H9 (cell line): ENCODE measurements at regions not wholly inside any gene's neighbourhood (a gene's known extent, or its start where the extent isn't known, plus 50 kb on each side); places are given as distances from the start of the nearest gene placed in this dataset.
A peak's percentile ranks its signal among the peaks of the same experiment; 100 is the strongest.

Experiments
- DNase-seq: peaks from one replicate; pipeline ENCODE4 v3.0.0-alpha.2; 2017
- H2AFZ ChIP-seq: one replicate; pipeline ENCODE4 v1.6.1; 2013; ENCODE audit warnings: mild to moderate bottlenecking, low read length, control low read depth, moderate library complexity
- H2AK5ac ChIP-seq: 2 replicates; pipeline ENCODE4 v1.6.1; 2013; ENCODE audit warnings: low read length, control low read depth, mixed read lengths; ENCODE audit not compliant: insufficient read length
- H2BK120ac ChIP-seq: one replicate; pipeline ENCODE4 v1.6.1; 2013; ENCODE audit warnings: low read depth, mild to moderate bottlenecking, low read length, control low read depth, inconsistent platforms; ENCODE audit not compliant: poor library complexity, severe bottlenecking
- H2BK12ac ChIP-seq: 2 replicates; pipeline ENCODE4 v1.6.1; 2013; ENCODE audit warnings: low read length, control low read depth, mixed read lengths, low read depth; ENCODE audit not compliant: insufficient read length
- H2BK15ac ChIP-seq: 2 replicates; pipeline ENCODE4 v1.6.1; 2013; ENCODE audit warnings: low read depth, low read length, control low read depth
- H2BK20ac ChIP-seq: one replicate; pipeline ENCODE4 v1.6.1; 2013; ENCODE audit warnings: low read depth, mild to moderate bottlenecking, low read length, control low read depth, inconsistent platforms; ENCODE audit not compliant: poor library complexity, severe bottlenecking
- H2BK5ac ChIP-seq: 2 replicates; pipeline ENCODE4 v1.6.1; 2013; ENCODE audit warnings: low read length, control low read depth, mixed read lengths; ENCODE audit not compliant: insufficient read length
- H3K14ac ChIP-seq: 2 replicates; pipeline ENCODE4 v1.6.1; 2013; ENCODE audit warnings: low read length, control low read depth; ENCODE audit not compliant: insufficient read depth
- H3K18ac ChIP-seq: 2 replicates; pipeline ENCODE4 v1.6.1; 2013; ENCODE audit warnings: low read depth, mild to moderate bottlenecking, mixed read lengths, low read length, control low read depth; ENCODE audit not compliant: insufficient read length
- H3K23ac ChIP-seq: 2 replicates; pipeline ENCODE4 v1.6.1; 2013; ENCODE audit warnings: low read length, control low read depth, mixed read lengths, low read depth; ENCODE audit not compliant: insufficient read length
- H3K23me2 ChIP-seq: 2 replicates; pipeline ENCODE4 v1.6.1; 2013; ENCODE audit warnings: low read depth, mild to moderate bottlenecking, mixed read lengths, low read length, control low read depth; ENCODE audit not compliant: insufficient read length, poor library complexity, severe bottlenecking
- H3K27ac ChIP-seq: 2 replicates; pipeline ENCODE4 v1.5.1; 2013; ENCODE audit warnings: low read length, control low read depth, mixed read lengths, low read depth; ENCODE audit not compliant: insufficient read length
- H3K27me3 ChIP-seq: 2 replicates; pipeline ENCODE4 v1.6.1; 2013; ENCODE audit warnings: low read length, control low read depth, inconsistent platforms; ENCODE audit not compliant: insufficient read depth
- H3K4ac ChIP-seq: 2 replicates; pipeline ENCODE4 v1.6.1; 2013; ENCODE audit warnings: low read depth, mild to moderate bottlenecking, control low read depth, inconsistent platforms, low read length, moderate library complexity
- H3K4me1 ChIP-seq: 2 replicates; pipeline ENCODE4 v1.6.1; 2013; ENCODE audit warnings: low read length, control low read depth, inconsistent platforms; ENCODE audit not compliant: insufficient read depth
- H3K4me2 ChIP-seq: 2 replicates; pipeline ENCODE4 v1.6.1; 2013; ENCODE audit warnings: low read length, control low read depth, mixed read lengths; ENCODE audit not compliant: insufficient read length, insufficient read depth
- H3K56ac ChIP-seq: 2 replicates; pipeline ENCODE4 v1.6.1; 2013; ENCODE audit warnings: low read depth, mild to moderate bottlenecking, mixed read lengths, low read length, control low read depth; ENCODE audit not compliant: insufficient read length
- H3K79me1 ChIP-seq: 2 replicates; pipeline ENCODE4 v1.6.1; 2013; ENCODE audit warnings: low read depth, mild to moderate bottlenecking, moderate library complexity, low read length, control low read depth, inconsistent platforms; ENCODE audit not compliant: insufficient read depth, poor library complexity, severe bottlenecking
- H3K79me2 ChIP-seq: 2 replicates; pipeline ENCODE4 v1.6.1; 2013; ENCODE audit warnings: low read length, control low read depth, inconsistent platforms; ENCODE audit not compliant: insufficient read depth
- H3K9ac ChIP-seq: 2 replicates; pipeline ENCODE4 v1.6.1; 2013; ENCODE audit warnings: low read length, control low read depth, mixed read lengths; ENCODE audit not compliant: insufficient read length; ENCODE audit errors: extremely low read depth
- H3K9me3 ChIP-seq: one replicate; pipeline ENCODE4 v1.6.1; 2013; ENCODE audit warnings: low read depth, low read length, inconsistent platforms; ENCODE audit not compliant: control insufficient read depth
- H3T11ph ChIP-seq: one replicate; pipeline ENCODE4 v1.6.1; 2013; ENCODE audit warnings: mild to moderate bottlenecking, low read length, control low read depth, inconsistent platforms
- H4K20me1 ChIP-seq: one replicate; pipeline ENCODE4 v1.6.1; 2013; ENCODE audit not compliant: control insufficient read depth, insufficient read length, insufficient read depth
- H4K5ac ChIP-seq: 2 replicates; pipeline ENCODE4 v1.6.1; 2013; ENCODE audit warnings: low read depth, mild to moderate bottlenecking, mixed read lengths, low read length, control low read depth; ENCODE audit not compliant: insufficient read length
- H4K8ac ChIP-seq: replicated peaks from 2 replicates; pipeline ENCODE4 v1.6.1; 2013; ENCODE audit warnings: low read length, control low read depth, mixed read lengths, low read depth; ENCODE audit not compliant: insufficient read length
- H4K91ac ChIP-seq: 2 replicates; pipeline ENCODE4 v1.6.1; 2013; ENCODE audit warnings: low read depth, mild to moderate bottlenecking, moderate library complexity, mixed read lengths, low read length, control low read depth; ENCODE audit not compliant: insufficient read length
- H3K27ac Mint-ChIP-seq, 3 experiments: 2 replicates in 2 of 3; 3 replicates in 1 of 3; pipeline ENCODE4 v1.8.0; 2020 to 2021; ENCODE audit warnings: mixed read lengths in 3 of 3, mild to moderate bottlenecking in 1 of 3, moderate library complexity in 1 of 3
- H3K27me3 Mint-ChIP-seq: 2 replicates; pipeline ENCODE4 v1.8.0; 2021; ENCODE audit warnings: low read depth, mild to moderate bottlenecking, moderate library complexity, mixed read lengths
- H3K36me3 Mint-ChIP-seq, 3 experiments: 2 replicates in 2 of 3; 3 replicates in 1 of 3; pipeline ENCODE4 v1.8.0; 2020 to 2021; ENCODE audit warnings: low read depth in 3 of 3, mixed read lengths in 3 of 3; ENCODE audit not compliant: insufficient read depth in 1 of 3
- H3K4me1 Mint-ChIP-seq, 2 experiments: 2 replicates each; pipeline ENCODE4 v1.8.0; 2020; ENCODE audit warnings: mixed read lengths in 2 of 2
- H3K4me3 Mint-ChIP-seq, 2 experiments: 2 replicates in 1 of 2; 3 replicates in 1 of 2; pipeline ENCODE4 v1.8.0; 2020 to 2021; ENCODE audit warnings: mild to moderate bottlenecking in 2 of 2, mixed read lengths in 2 of 2, moderate library complexity in 1 of 2
- H3K9me3 Mint-ChIP-seq, 2 experiments: 2 replicates in 1 of 2; 3 replicates in 1 of 2; pipeline ENCODE4 v1.8.0; 2020; ENCODE audit warnings: mild to moderate bottlenecking in 2 of 2, mixed read lengths in 2 of 2, moderate library complexity in 1 of 2
- WGBS: extraction: QIAGEN DNeasy Blood & Tissue Kit; methylation state at CpG from one replicate; pipeline ENCODE4 v1.1.7; 2013; ENCODE audit warnings: missing lambda C conversion rate, low lambda C conversion rate, mixed read lengths; ENCODE audit not compliant: insufficient read length; ENCODE audit errors: extremely low coverage; 5-methylcytosine and 5-hydroxymethylcytosine counted together
- TF ChIP-seq, protein P1 (sequence below): fragments of 200-600 bp; sonication (generic); conservative IDR thresholded peaks from 3 replicates; pipeline ENCODE4 v1.8.0; 2021; ENCODE audit warnings: antibody characterized with exemption, mild to moderate bottlenecking

DNA sequence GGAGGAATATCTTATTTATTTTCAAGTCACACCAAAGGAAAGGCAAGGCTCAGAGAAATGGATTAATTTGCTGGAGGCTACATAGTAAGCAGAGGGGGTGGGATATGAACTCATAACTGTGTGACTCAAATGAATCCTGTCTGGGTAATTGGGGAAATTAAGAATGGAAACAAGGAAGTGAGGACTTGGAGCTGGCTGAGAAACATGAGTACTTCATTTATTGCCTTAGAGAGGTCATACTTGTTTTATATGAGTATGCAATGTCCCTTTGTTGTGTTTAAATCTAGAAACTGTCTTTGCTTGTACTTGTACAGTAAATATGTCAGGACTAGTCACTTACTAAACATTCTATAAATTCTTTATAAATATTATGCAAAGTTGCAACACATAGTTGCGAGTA, 2166.7 kb upstream of the PIK3C3 start:
- H3K27ac Mint-ChIP-seq: peak overlapping the region; percentile 32 to 90 (median 32); a peak in 6 of 7 replicates
- Histone ChIP-seq H4K8ac (no peak overlapping the region), H3K79me2 (peaks cover 4% of the 10 kb centered on the region; the same call in 1 of the 2 replicates), H3K56ac (no peak overlapping the region), H4K20me1 (no peaks in the 10 kb centered on the region), H4K5ac (no peak overlapping the region), H2BK12ac (no peak overlapping the region), H3K23me2 (no peaks in the 10 kb centered on the region), H3K9me3 (no peaks in the 10 kb centered on the region), H2BK120ac (no peak overlapping the region), H3K27me3 (no peaks in the 10 kb centered on the region), H3K14ac (no peak overlapping the region), H3K27ac (no peak overlapping the region), H3K4me2 (no peak overlapping the region), H3K79me1 (peaks cover 3% of the 10 kb centered on the region), H2AFZ (no peak overlapping the region), H4K91ac (no peak overlapping the region), H2BK20ac (no peak overlapping the region), H3T11ph (no peak overlapping the region), H3K18ac (no peak overlapping the region), H2BK15ac (no peak overlapping the region), H3K9ac (no peak overlapping the region), H3K4ac (no peak overlapping the region), H2BK5ac (no peak overlapping the region), H2AK5ac (no peak overlapping the region), H3K23ac (no peak overlapping the region), H3K4me1 (peaks cover 11% of the 10 kb centered on the region)
- H3K36me3 Mint-ChIP-seq: 0 out of 7 replicates have a peak, but pooled peaks cover 0 to 2% (median 0%) of the 10 kb centered on the region in 3 experiments
- no peaks in the 10 kb centered on the region for H3K27me3 Mint-ChIP-seq
- H3K9me3 Mint-ChIP-seq: no peaks in the 10 kb centered on the region
- TF ChIP-seq, protein P1, sequence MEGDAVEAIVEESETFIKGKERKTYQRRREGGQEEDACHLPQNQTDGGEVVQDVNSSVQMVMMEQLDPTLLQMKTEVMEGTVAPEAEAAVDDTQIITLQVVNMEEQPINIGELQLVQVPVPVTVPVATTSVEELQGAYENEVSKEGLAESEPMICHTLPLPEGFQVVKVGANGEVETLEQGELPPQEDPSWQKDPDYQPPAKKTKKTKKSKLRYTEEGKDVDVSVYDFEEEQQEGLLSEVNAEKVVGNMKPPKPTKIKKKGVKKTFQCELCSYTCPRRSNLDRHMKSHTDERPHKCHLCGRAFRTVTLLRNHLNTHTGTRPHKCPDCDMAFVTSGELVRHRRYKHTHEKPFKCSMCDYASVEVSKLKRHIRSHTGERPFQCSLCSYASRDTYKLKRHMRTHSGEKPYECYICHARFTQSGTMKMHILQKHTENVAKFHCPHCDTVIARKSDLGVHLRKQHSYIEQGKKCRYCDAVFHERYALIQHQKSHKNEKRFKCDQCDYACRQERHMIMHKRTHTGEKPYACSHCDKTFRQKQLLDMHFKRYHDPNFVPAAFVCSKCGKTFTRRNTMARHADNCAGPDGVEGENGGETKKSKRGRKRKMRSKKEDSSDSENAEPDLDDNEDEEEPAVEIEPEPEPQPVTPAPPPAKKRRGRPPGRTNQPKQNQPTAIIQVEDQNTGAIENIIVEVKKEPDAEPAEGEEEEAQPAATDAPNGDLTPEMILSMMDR: no peak
- H3K4me3 Mint-ChIP-seq: peak overlapping the region in 1 of 2 experiments; percentile 24; a peak in 1 of 5 replicates
- peaks cover 45 to 54% of the 10 kb centered on the region in 2 experiments for H3K4me1 Mint-ChIP-seq
- WGBS: no CpG with 5 or more reads among the region's 1 CpG
- no peak for DNase-seq
